NCI-H1092 treated with DMSO at 0.1 percent for 48 hours (cell line): ENCODE measurements at regions not wholly inside any gene's neighbourhood (a gene's known extent, or its start where the extent isn't known, plus 50 kb on each side); places are given as distances from the start of the nearest gene placed in this dataset.

ENCODE experiments used
- DNase-seq: peaks from one replicate; lab custom pipeline; 2025; lab: John Stamatoyannopoulos, UW

GRCh38 chr13:107864543-107865317 lies 350.6 kb downstream of the LIG4 start:
- peak; percentile 76 for DNase-seq

DNA sequence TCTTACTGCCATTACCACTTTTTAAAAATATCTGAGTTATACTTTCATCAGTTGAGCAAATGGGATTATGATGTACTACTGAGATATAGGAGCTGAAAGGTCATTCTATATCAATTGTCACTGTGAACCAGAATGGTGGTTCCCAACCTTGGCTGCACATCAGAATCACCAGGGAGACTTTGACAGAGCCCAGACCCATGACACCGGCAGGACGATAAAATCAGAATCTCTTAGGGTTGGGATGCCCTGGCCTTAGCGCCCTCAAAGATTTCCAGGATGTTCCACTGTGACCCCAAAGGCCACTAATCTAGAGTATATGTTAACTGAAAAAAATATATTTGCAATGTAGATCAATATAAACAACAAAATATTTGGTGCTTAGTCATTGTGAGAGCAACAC lies 355.1 kb downstream of the LIG4 start:
- DNase-seq, result no peak

DNA sequence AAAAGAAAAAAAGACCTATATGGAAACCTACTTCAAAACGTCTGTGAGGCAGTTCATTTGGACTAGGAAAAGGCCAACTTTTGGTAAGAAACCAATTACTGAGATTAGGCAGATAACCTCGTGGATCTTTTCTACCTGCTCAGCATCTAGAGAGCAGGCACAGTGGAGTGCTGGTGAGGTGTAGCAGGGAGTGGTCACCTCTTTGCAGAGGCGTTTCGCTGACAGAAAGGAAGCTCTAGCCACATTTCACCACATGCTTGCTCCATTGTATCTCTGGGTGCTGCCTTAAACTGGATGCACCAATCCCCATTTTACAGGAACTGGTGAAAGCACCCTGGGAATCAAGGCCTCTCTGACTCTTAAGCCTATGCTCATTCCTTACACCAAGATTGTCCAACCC lies 360.5 kb downstream of the LIG4 start:
- DNase-seq, result no peak

GRCh38 chr13:107852072-107852471 lies 363.3 kb downstream of the LIG4 start:
- no peak for DNase-seq

GRCh38 chr13:107851670-107852069 lies 363.7 kb downstream of the LIG4 start:
- DNase-seq, result no peak

- DNase-seq, result no peak
Measured at GRCh38 chr13:107847406-107847805, 367.9 kb downstream of the LIG4 start.

DNA sequence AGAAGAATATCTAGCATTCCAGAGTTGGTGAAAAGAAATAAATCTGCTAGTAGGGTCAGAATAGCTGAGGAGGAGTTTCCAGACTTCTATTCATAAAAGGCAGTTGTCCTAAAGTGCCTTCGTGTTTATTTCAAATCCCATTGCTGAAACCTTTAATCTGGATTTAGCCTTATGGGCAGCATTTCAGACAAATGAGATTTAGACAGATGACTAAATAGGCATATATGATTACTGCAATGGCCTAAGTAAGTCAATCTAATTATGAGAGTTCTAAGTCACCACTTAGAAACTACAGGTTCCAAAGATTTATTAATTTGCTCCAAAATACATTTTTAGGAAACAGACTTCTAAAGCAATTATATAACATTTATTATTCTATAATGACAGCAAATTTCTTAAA lies 368.7 kb downstream of the LIG4 start:
- DNase-seq, result no peak

DNA sequence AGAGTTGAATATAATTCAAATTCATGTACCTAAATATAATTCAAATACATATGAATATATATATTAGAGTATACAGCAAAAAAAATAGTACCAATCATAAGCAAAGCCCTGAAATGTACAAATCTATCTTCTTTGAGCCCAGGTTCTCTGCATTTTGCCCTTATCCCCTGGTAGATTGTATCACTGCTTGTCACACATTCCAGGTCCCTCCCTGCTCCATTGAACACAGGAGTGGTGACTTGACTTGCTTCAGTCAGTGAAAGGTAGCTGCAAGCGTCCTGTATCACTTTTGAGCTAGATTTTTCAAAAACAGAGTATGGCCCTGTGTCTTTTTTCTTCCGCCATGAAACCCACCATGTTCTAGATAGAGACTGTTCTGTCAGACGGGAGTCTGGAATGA lies 369.4 kb downstream of the LIG4 start:
- DNase-seq, result no peak

DNA sequence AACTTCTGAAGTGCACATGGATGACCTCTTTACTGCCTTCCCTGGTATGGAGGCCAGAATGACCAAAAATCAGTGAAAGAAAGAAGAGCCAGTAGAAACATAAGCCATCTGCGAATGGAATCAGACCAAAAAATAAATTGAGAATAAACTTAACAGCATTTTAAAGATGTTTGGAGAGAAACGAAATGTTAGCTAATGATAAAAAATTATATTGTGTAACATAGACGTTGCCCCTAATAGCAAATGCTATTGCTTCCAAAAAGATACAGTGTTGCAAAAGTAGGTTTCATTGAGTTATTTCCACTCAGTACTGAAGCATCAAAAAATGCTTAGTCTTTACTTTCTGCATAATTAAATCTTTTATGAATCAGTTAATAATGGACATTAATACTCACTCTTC lies 371.7 kb downstream of the LIG4 start:
- no peak for DNase-seq

GRCh38 chr13:107843281-107843680 lies 372.1 kb downstream of the LIG4 start:
- DNase-seq, result no peak

DNA sequence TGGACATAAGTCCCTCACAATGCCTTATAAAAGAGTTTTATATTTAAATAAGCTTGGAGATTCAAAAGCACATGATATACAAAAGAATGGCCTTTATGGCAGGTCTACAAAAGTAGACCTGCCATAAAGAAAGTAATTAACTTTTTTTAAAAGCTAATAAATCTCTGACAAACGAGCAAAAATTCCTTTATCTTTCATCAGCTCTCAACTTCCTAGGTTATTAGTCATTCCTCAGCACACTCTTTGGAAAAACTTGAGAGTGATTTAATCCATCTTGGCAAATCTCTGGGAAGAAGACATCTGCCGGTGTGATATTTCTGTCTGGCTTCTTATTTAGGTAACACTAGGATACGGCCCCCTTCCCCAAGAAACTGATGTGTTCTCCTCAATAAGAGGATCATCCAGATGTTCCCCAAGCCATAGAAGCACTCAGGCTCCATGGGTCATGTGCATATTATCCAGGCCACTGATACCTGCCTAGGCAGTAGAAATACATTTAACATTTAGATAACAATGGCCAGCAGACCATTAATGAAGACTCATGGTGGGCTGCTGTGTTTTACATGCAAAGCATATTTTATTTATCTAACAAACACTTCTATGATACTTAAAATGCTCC lies 372.7 kb downstream of the LIG4 start:
- DNase-seq, result no peak

DNA sequence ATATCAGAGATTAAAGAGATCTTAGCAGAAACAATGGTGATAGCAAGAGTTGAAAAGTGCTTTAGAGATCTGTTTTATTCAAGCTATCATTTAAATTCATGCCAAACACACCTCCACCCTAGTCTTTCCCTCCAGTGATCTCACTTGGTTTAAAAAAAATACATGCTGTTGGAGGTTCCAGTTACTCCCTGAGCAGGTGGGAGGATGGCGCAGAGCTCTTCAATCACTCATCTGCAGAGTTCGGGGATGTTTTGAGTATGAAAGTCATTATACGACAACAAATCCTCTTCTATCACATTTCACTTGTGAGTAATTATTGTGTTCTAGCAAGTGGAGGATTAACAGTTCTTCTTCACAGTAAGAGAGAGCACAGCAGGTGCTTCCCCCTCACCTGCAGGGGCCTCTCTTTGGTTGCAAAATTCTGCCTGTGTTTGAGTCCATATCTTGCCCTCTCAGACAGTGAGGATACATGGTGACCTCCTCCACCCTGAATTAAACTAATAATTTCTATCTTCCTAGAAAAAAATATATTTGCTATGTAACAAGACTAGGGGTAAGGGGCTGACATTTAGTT lies 376.7 kb downstream of the LIG4 start:
- DNase-seq, result no peak

- DNase-seq, result no peak
Measured at GRCh38 chr13:107836685-107837084, 378.7 kb downstream of the LIG4 start.

DNA sequence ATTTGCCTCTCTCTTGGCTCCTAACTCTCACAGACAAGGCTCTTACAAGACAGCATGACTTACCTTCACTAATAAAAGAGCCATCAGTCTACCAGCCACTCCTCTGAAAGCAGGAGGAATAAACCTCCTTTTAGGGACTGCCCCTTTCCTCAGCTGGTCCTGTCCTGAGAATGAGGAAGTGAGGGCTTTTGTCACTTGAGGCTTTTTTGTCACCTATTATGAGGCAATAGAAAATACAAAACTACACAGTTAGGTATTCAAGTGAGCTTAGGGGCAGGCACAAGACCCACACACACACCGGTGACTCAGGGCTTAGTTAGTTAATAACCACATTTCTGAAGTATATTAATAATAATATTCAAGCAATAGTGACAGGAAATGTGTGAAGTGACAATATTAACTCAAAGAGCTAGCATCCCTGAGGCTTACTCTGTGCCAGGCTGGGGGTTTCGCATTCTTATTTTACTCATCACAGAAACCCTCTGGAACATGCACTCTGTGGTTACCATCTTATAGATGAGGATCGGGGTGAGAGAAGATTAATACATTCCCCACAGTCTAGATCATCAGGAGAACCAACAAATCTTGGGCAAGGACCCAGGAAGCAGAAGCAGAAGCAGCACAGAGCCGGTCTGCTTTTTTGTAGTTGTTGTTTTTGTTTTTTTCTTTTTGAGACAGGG lies 379.9 kb downstream of the LIG4 start:
- no peak for DNase-seq

DNA sequence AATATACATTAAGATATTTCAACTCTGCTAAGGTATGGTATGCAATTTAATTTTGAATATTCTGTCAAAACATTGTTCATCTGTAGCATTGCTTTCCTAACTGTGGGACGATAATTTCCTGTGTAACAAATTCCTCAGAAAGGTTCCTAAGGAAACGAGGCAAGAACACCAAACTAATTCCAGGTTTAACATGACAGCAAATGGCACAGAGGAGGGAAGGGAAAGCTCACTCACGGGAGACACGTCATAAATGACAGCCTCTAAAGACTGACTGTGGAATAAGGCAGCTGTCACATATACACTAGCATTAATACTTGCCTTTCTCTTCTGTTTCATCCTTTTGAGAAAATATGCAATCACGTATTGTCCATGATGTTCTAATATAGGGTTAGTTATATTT lies 380.6 kb downstream of the LIG4 start:
- DNase-seq, result no peak

DNA sequence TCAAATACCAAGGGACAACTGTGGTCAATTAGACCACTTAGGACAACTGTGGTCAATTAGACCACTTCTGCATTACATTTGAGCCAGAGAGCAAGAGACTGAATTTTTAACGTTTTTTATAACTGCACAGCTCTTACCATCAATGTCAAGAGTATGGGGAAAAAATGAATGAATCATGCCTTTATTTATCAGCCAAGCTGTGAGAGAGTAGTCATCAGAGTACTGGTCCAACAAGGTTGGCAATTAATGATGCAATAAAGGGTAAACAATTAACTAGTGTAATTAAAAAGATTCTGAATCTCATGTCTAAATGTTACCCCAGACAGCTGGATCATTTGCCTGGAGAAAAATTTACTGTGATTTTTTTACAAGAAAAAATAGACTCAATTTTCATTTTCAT lies 381.1 kb downstream of the LIG4 start:
- no peak for DNase-seq

DNA sequence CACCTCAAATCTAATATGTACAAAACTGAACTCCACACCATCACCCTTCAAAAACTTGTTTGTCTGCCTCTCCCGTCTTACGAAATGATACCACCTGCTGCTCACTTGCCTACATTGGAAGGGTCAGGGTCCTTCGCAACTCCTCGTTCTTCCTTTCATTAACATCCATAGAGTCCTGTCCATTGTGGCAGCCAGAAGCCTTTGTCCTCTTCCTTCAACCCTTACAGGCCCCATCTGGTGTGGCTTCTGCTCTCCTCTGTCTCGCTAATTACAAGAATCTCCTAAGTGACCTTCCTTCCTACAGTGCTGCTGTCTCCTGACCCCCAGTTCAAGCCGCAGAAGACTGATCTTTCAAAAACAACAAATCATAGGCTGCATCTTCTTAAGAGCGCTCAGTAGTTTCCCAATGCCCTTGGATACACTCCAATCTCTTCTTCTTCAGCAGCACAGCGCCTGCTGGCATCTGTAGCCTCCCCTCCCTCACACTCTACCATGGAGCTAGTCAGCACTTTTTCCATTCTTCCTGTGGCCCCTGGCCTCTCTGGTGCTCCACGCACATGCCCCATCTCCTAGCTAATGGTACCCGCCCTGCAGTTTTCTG lies 382.7 kb downstream of the LIG4 start:
- no peak for DNase-seq

GRCh38 chr13:107830804-107831203 lies 384.5 kb downstream of the LIG4 start:
- no peak for DNase-seq

DNA sequence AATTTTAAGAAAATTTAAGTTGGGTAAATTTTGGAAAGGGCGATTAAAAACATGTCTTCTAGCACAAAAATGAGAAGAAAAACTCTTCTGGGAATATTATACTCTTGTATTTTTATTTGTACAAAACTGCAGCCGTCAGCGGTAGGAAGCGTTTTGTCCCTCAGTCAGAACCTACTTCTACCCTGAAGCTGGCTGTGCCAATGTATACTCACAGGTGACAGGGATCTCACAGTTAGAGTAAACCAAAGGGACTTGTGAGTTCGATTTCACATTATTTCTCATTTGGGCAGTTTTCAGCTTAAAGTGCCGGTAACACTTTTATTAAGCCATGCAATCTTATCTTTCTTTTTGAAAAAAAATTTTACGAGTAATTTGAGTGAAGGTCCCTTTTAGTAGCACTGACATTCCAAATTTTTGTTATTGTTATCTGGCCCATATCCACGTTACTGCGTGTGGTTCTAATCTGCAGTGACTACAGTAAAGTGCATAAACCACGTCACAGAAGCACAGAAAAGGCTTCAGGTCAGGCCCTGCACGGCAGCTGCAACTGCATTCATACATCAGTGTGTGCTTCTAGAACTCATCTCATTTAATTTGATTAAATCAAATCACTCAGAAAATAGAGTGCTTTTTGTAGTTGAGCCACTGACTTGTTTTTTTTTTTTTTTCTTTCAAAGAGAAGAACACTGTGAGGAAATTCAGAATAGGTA lies 387.3 kb downstream of the LIG4 start:
- no peak for DNase-seq

- DNase-seq, result no peak
Measured at GRCh38 chr13:107824635-107825034, 390.7 kb downstream of the LIG4 start.

- no peak for DNase-seq
Measured at GRCh38 chr13:107822006-107822405, 393.3 kb downstream of the LIG4 start.

GRCh38 chr13:107821492-107821891 lies 393.8 kb downstream of the LIG4 start:
- no peak for DNase-seq
